Activated T-helper 1 cell treated with anti-CD3 and anti-CD28 coated beads, Interleukin-12 subunit alpha, Interleukin-12 subunit beta, Interleukin-2, Interleukin-4 antibody, amounts not matched to agents 30 ng/mL and 10 ng/mL and 1 ng/mL, durations not matched to agents 14 hours and 24 hours and 36 hours (primary cell): ENCODE measurements at regions not wholly inside any gene's neighbourhood (a gene's known extent, or its start where the extent isn't known, plus 50 kb on each side); places are given as distances from the start of the nearest gene placed in this dataset.
A peak's percentile ranks its signal among the peaks of the same experiment; 100 is the strongest.

Source experiments
- DNase-seq: peaks from one replicate; pipeline ENCODE4 v3.0.0; 2021; ENCODE audit warnings: low spot score
- H3K27ac Mint-ChIP-seq: one replicate; pipeline ENCODE4 v1.8.0; 2021; ENCODE audit warnings: mild to moderate bottlenecking, mixed read lengths
- H3K27me3 Mint-ChIP-seq: one replicate; pipeline ENCODE4 v1.8.0; 2022; ENCODE audit warnings: mild to moderate bottlenecking, moderate library complexity, mixed read lengths; ENCODE audit not compliant: insufficient read depth
- H3K36me3 Mint-ChIP-seq: one replicate; pipeline ENCODE4 v1.8.0; 2021; ENCODE audit warnings: low read depth, mixed read lengths
- H3K4me1 Mint-ChIP-seq: one replicate; pipeline ENCODE4 v1.8.0; 2021; ENCODE audit warnings: low read depth, mixed read lengths
- H3K4me3 Mint-ChIP-seq: one replicate; pipeline ENCODE4 v1.8.0; 2021; ENCODE audit warnings: mild to moderate bottlenecking, moderate library complexity, mixed read lengths
- H3K9me3 Mint-ChIP-seq: one replicate; pipeline ENCODE4 v1.8.0; 2021; ENCODE audit warnings: mixed read lengths
- intact Hi-C: fragments of 100-400 bp; cut with micrococcal nuclease; formaldehyde crosslinking; loops from one replicate; pipeline ENCODE4 v1.15.1; 2024

DNA sequence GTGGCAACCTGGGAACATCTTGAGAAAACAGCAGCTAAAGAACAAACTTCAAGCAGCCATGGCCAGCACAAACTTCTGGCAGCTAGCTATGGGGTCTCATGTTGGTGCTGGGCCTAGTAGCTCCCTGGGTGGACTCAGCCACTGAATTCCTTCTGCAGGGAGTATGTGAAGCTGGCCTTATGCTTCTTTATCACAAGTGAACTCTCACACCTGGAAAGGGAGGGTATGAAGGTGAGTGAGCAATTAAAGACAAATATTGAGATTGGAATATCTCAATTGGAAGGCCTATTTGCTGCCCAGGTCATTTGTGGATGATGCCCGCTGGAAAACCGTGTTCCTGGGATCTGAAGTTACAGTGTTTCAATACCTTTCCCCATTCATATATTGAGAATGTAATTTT lies 153.3 kb upstream of the RPS6KA3 start:
- intact Hi-C loops, result no loop called here
- Mint-ChIP-seq H3K36me3 (no peaks in the 10 kb centered on the region), H3K9me3 (no peaks in the 10 kb centered on the region), H3K4me3 (no peak overlapping the region), H3K4me1 (peaks cover 14% of the 10 kb centered on the region), H3K27ac (no peak overlapping the region), H3K27me3 (peaks cover 1% of the 10 kb centered on the region)
- no peak for DNase-seq

DNA sequence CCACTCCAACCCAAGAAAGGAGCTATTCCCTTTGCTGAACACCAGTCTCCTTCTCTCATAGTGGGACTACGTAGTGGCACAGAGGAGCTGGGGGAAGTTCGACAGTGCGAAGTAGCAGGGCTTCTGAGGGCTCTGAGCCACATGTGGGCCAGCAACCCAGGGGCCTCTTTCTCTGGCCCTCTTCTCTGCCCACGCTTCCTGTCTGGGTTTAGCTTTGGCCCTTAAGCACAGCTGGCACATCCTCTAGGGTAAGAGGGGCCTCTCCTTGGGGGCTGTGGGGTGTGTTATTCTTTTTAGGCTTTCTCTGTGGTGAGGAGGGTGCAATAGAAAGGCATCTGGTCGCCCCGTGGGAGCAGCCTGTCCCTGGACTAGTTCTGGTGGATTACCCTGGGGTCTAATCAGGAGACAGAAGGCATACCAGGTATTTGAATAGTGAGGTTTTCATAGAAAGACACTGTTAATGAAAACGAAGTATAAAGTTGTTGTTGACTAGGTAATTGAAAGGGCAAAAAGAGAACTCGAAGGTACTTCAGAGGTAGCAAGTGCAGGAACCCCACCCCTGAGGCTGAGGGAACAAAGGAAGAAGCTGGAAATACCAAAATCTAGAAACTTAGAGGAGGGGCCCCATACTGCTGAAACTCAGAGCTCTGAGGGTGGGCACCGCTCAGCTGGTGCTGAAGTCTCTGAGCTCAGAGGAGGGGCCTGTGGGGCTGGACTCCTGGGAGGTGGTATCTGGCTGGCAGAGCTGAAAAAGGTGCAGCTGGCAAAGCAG lies 151.9 kb upstream of the RPS6KA3 start:
- peaks cover 27% of the 10 kb centered on the region for H3K4me1 Mint-ChIP-seq
- peak overlapping the region; percentile 70 for H3K27ac Mint-ChIP-seq
- no peak for DNase-seq
- intact Hi-C loops, result no loop called here
- H3K36me3 Mint-ChIP-seq, result no peaks in the 10 kb centered on the region
- H3K9me3 Mint-ChIP-seq, result no peaks in the 10 kb centered on the region
- peak overlapping the region; percentile 54 for H3K4me3 Mint-ChIP-seq
- H3K27me3 Mint-ChIP-seq, result peaks cover 1% of the 10 kb centered on the region

DNA sequence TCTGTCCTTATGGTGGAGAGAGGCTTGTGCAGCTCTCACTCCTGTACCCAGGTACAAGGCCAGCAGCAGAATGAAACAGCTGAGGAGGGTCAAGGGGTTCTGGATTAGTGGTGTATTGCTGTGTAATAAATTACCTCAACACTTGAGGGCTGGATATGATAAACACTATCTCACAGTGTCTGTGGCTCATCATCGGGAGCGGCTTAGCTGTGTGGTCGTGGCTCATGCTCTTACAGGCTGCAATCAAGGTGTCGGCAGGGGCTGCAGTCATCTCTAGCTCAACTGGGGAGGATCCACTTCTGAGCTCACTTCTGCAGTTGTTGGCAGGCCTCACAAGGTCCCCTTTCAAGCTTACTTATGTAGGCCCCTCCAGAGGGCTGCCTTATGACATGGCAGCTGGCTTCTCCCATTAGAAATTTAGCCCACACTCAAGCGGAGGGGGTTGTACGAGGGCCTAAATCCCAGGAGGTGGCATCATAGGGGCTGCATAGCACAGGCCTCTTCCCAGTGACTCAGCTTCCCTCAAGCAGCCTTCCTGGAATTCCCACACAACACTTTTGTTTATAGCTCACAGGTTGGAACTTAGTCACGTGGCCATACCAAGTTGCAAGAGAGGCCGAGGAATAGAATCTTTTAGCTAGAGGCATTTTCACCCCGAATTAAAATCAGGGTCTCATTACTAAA lies 148.2 kb upstream of the RPS6KA3 start:
- Mint-ChIP-seq H3K27ac (no peak overlapping the region), H3K27me3 (no peaks in the 10 kb centered on the region), H3K9me3 (no peaks in the 10 kb centered on the region), H3K36me3 (peaks cover 7% of the 10 kb centered on the region), H3K4me3 (no peak overlapping the region), H3K4me1 (peaks cover 39% of the 10 kb centered on the region)
- intact Hi-C loops, result loop anchor here (2.0 kb wide), 1 partner anchor 18 kb away; no protein-coding TSS in a partner anchor
- no peak for DNase-seq

DNA sequence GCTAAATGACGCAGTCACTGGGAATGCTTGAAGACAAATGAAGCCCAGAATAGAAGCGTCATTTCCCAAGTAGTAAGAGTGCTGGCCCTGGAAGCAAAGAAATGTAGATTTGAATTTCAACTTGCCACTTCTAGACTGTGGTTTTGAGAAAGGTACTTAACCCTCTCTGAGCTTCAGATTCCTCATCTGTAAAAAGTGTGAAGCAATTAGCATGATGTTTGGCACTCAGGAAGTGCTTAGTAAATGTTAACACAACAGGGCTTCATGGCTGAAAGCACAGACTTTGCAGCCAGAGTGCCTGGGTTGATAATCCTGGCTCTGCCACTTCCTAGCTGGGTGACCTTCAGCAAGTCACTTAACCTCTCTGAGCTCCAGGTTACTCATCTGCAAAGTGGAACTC lies 147.4 kb upstream of the RPS6KA3 start:
- intact Hi-C loops, result loop anchor here (2.0 kb wide), 1 partner anchor 19 kb away; no protein-coding TSS in a partner anchor
- Mint-ChIP-seq H3K36me3 (peaks cover 7% of the 10 kb centered on the region), H3K27ac (peak overlapping the region; percentile 65), H3K4me1 (peaks cover 39% of the 10 kb centered on the region), H3K4me3 (no peak overlapping the region), H3K9me3 (no peaks in the 10 kb centered on the region), H3K27me3 (no peaks in the 10 kb centered on the region)
- no peak for DNase-seq

DNA sequence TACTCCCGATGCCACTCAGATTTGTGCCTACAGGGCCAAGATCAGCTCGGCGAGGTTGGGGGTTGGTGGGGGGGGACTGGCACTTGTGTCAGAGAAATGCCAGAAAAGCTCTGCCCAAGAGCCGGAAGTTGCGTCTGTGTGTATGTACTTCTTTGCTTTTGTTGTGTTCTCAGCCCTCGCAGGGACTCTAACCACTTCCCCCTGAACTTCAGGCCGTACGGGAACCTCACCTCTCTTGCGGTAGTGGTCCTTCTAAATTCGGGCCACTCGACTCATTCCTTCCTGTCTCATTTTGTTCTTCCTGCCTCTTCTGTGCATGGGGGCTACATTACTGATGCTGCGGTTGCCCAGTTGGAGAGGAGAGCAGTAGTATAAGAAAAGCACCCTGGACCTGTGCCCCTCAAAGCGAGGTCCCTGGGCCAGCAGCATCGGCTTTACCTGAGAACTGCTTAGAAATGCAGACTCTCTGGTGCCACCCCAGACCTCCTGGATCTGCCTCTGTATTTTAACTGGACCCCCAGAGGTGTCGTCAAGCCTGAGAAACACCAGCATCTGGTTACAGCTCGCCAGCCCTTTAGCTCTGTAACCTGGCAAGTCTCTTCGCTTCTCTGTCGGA lies 146.3 kb upstream of the RPS6KA3 start:
- H3K4me3 Mint-ChIP-seq, result peak overlapping the region; percentile 8
- no peaks in the 10 kb centered on the region for H3K27me3 Mint-ChIP-seq
- peaks cover 28% of the 10 kb centered on the region for H3K4me1 Mint-ChIP-seq
- H3K9me3 Mint-ChIP-seq, result peaks cover 4% of the 10 kb centered on the region
- intact Hi-C loops, result loop anchor here (2.0 kb wide), 1 partner anchor 30 kb away; no protein-coding TSS in a partner anchor
- peak overlapping the region; percentile 89 for H3K27ac Mint-ChIP-seq
- H3K36me3 Mint-ChIP-seq, result peaks cover 8% of the 10 kb centered on the region
- peak; percentile 35 for DNase-seq

DNA sequence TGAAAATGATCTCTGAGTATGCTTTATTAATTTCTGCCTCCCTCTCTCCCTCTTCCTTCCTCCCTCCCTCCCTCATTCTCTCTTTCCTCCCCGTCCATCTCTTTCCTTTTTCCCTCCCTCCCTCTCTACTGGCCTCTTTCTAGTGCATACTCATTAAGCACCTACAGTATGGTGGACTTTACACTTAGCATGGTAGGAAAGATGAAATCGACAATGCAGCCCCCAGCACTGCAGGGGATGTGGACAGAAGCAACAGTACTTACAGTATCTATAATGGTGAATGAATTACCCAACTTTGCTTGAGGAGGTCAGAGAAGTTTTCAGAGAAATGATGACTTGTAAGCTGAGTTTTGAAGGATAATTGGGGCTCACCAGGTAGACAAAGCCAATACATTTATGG lies 143.8 kb upstream of the RPS6KA3 start:
- intact Hi-C loops, result no loop called here
- Mint-ChIP-seq H3K27me3 (no peaks in the 10 kb centered on the region), H3K4me3 (no peak overlapping the region), H3K4me1 (peaks cover 26% of the 10 kb centered on the region), H3K9me3 (peaks cover 9% of the 10 kb centered on the region), H3K36me3 (peaks cover 8% of the 10 kb centered on the region), H3K27ac (no peak overlapping the region)
- no peak for DNase-seq

DNA sequence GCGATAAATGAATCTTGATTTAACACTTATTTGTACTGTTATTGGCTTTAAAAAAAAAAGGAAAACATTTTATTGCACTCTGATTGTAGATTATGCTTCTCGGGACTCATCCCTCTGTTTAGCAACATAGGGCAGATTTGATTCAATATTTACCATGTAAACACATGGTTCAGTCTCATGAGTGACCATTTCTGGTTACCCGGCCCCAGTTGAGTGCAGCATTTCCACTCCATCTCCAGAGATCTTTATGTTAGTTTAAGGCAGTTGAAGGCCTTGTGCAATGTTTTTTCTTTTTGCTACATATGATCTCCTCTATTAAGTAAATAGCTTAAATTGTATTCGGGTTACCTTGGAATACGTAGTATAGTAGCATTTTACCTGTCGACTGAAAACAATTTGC lies 143.3 kb upstream of the RPS6KA3 start:
- intact Hi-C loops, result no loop called here
- peaks cover 24% of the 10 kb centered on the region for H3K4me1 Mint-ChIP-seq
- H3K9me3 Mint-ChIP-seq, result peaks cover 9% of the 10 kb centered on the region
- no peak overlapping the region for H3K4me3 Mint-ChIP-seq
- peaks cover 8% of the 10 kb centered on the region for H3K36me3 Mint-ChIP-seq
- no peak for DNase-seq
- no peak overlapping the region for H3K27ac Mint-ChIP-seq
- no peaks in the 10 kb centered on the region for H3K27me3 Mint-ChIP-seq

DNA sequence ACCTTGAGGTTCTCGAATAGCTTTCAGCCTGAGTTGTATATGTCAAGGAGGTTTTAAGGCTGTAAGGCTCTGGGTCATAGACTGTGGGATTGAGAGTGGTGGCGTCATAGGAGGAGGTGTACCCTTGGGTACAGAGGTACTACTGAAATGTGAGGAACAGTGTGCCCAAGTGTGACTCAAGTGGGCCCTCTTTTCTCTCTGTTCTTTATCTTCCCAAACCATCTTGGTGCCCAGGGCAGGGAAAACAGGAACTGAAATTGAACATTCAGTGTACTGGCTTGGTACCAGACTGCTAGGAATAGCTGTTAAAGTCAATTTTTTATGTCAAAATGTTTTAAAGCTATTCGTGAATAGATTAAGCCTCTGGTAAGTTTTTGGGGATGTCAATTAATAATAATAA lies 136.2 kb upstream of the RPS6KA3 start:
- no peak for DNase-seq
- Mint-ChIP-seq H3K27me3 (no peaks in the 10 kb centered on the region), H3K27ac (no peak overlapping the region), H3K9me3 (peaks cover 5% of the 10 kb centered on the region), H3K4me3 (no peak overlapping the region), H3K36me3 (no peaks in the 10 kb centered on the region), H3K4me1 (peaks cover 16% of the 10 kb centered on the region)
- intact Hi-C loops, result no loop called here

DNA sequence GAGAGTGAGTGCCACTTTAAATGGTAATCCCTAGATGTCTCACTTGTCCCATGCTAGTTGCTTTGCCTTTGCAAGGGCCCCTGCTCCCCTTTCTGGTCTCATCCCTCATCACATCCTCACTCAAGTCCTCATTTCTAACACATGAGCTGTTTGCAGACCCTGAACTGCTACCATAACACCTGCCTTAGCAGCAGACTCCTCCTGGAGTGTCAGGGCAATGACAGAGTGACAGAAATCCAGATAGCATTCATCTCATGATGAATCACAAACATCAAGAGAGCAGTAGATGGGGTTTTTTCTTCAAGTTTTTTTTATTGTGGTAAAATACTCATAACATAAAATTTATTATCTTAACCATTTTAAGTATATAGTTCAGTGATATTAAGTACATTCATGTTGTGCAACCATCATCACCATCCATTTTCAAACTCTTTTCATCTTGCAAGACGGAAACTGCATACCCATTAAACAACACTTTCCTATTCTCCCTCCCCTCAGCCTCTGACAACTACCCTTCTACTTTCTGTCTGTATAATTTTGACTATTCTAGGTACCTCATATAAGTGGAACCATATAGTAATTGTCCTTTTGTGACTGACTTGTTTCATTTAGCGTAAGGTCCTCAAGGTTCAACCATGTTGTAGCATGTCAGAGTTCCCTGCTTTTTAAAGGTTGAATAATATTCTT lies 133.2 kb upstream of the RPS6KA3 start:
- intact Hi-C loops, result no loop called here
- Mint-ChIP-seq H3K27me3 (no peaks in the 10 kb centered on the region), H3K4me3 (no peak overlapping the region), H3K36me3 (no peaks in the 10 kb centered on the region), H3K4me1 (peaks cover 16% of the 10 kb centered on the region), H3K27ac (no peak overlapping the region), H3K9me3 (no peaks in the 10 kb centered on the region)
- no peak for DNase-seq

DNA sequence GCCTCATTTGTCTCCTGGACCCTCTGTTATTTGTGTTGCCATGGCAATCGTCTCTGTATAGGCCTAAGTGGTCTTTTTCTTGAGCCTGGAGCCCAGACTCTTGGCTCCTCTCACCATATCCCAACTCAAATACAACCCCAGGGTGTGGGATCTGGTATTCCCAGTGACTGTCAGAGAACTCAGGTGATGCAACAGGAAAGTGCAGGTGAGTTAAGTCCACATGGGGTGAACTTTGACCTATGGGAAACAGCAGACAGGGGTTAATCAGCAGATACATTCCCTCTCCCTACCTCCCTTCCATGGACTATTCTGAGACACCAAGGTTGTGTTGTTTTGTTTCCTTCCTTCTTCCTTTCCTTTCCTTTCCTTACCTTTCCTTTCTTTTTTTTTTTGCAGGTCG lies 130.9 kb upstream of the RPS6KA3 start:
- intact Hi-C loops, result no loop called here
- Mint-ChIP-seq H3K36me3 (no peaks in the 10 kb centered on the region), H3K4me1 (peaks cover 16% of the 10 kb centered on the region), H3K4me3 (no peak overlapping the region), H3K27me3 (no peaks in the 10 kb centered on the region), H3K9me3 (no peaks in the 10 kb centered on the region), H3K27ac (no peak overlapping the region)
- DNase-seq, result no peak

DNA sequence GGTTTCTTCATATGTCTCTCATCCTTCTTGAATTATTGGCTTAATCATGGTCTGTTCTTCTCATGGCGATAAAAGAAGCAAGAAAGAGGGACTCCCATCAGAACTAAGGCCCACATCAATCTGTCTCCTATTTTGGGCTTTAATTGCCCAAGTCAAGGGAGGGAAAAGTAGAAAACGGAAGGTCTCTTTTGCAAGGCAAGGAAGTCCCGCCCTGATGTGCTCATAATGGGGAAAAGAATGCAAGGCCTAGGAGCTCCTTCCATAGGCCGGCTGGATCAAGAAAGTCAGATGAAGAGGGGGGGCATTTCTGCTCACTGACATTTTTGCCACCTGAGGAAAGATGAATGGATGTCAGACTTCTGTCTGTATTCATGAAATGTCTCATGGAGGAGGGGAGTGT lies 127.7 kb upstream of the RPS6KA3 start:
- H3K27me3 Mint-ChIP-seq, result no peaks in the 10 kb centered on the region
- intact Hi-C loops, result no loop called here
- no peak overlapping the region for H3K27ac Mint-ChIP-seq
- peaks cover 8% of the 10 kb centered on the region for H3K4me1 Mint-ChIP-seq
- H3K36me3 Mint-ChIP-seq, result no peaks in the 10 kb centered on the region
- H3K4me3 Mint-ChIP-seq, result no peak overlapping the region
- no peaks in the 10 kb centered on the region for H3K9me3 Mint-ChIP-seq
- DNase-seq, result no peak

DNA sequence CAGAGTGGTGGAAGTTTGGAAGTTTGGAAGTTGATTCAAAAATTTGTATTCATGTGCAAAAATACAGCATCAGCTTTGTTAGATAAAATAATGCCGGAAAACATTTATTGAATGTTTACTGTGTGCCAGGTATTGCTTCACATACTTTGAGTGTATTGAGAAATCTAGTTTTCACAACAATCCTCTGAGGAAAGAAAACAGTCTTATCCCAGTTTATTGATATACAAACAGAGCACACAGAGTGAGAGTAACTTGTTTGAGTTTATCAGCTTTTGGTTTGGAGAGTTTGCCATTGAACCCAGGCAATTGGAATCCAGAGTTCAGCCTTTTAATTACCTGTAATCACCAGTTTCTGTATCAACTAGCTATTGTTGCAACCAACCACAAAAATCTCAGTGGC lies 127.2 kb upstream of the RPS6KA3 start:
- peaks cover 4% of the 10 kb centered on the region for H3K27me3 Mint-ChIP-seq
- no peak overlapping the region for H3K4me3 Mint-ChIP-seq
- H3K4me1 Mint-ChIP-seq, result peaks cover 3% of the 10 kb centered on the region
- intact Hi-C loops, result no loop called here
- H3K9me3 Mint-ChIP-seq, result no peaks in the 10 kb centered on the region
- DNase-seq, result no peak
- H3K36me3 Mint-ChIP-seq, result no peaks in the 10 kb centered on the region
- H3K27ac Mint-ChIP-seq, result no peak overlapping the region

DNA sequence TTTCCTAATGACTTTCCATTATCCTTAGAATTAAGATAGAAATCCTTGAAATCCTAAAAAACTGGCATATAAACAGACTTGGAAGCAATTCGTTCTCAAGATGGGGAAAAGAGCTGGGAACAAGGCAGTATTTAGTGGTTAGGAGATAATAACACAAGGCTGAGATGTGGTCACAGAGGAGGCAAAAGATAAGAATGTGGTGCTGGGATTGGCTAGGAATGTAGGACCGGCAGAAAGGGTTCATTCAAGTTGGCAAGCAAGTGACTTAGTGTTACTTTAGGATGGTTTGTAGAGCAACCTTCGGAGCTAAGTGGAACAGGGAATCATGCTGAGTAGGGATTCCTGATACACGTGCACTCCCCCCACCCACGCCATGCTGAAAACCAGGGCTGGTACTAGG lies 121.9 kb upstream of the RPS6KA3 start:
- peaks cover 11% of the 10 kb centered on the region for H3K27me3 Mint-ChIP-seq
- no peaks in the 10 kb centered on the region for H3K4me1 Mint-ChIP-seq
- intact Hi-C loops, result no loop called here
- H3K27ac Mint-ChIP-seq, result no peak overlapping the region
- DNase-seq, result no peak
- no peak overlapping the region for H3K4me3 Mint-ChIP-seq
- H3K36me3 Mint-ChIP-seq, result no peaks in the 10 kb centered on the region
- H3K9me3 Mint-ChIP-seq, result no peaks in the 10 kb centered on the region
